GM21528 (cell line): ENCODE measurements at regions not wholly inside any gene's neighbourhood (a gene's known extent, or its start where the extent isn't known, plus 50 kb on each side); places are given as distances from the start of the nearest gene placed in this dataset.

Source experiments
- ATAC-seq: cut with Tn5 transposase; IDR thresholded peaks from one replicate; pipeline ENCODE4 v1.9.1; 2021; ENCODE audit warnings: mild to moderate bottlenecking, moderate library complexity; ENCODE audit not compliant: unreplicated experiment, low FRiP score

DNA sequence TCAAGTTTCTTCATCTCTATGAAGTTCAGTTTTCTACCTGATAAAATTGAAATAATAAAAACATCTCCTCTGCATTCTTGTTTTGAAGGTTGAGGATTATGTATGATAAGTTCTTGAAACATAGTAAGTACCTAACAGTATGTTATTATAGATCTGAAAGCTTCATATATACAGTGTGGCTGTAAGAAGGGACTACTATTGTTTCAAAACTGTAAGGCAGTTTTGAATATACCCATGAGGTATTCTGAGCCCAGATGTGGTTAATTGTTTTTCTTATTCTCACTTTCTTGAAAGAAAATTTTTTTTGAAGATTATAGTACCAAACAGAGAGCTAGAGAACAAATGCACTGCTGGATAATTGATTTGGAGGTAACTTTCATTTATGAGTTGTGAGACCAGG, 383.2 kb downstream of the CHSY3 start:
- ATAC-seq, result no peak

DNA sequence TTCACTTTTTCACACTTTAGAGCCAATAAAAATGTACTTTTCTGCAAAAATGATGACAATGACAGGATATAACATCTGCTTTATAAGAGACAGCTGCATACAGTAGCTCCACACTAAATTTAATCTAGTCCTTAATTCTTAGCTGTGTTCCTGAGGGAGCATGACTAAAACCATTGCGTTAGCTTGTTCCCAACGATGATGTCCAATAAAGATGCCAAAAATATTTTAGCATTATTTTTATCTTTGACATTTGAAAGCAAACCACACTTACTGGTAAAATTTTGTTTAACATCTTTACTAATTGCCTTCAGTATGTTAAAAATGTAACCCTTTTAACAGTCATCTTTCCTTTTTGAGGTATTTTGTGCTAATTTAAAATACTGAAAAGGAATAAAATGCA, 382.7 kb downstream of the CHSY3 start:
- no peak for ATAC-seq

DNA sequence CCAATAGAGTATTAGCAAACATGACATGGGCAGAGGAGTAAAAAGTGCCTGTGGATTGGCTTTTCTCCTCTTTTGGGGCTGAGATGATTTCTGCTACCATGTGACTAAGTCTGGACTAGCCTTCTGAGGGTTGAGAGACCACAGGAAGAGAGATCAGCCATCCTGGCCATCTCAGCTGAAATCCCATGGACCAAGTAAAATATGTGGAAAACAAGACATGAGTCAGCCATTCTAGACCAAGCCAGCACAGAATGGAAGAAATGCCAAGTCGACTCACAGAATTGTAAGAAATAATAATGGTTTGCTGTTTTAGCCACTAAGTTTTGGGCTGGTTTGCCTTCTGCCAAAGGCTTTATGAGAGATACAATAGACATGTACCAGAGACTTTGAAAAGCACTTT, 377.8 kb downstream of the CHSY3 start:
- ATAC-seq, result no peak

DNA sequence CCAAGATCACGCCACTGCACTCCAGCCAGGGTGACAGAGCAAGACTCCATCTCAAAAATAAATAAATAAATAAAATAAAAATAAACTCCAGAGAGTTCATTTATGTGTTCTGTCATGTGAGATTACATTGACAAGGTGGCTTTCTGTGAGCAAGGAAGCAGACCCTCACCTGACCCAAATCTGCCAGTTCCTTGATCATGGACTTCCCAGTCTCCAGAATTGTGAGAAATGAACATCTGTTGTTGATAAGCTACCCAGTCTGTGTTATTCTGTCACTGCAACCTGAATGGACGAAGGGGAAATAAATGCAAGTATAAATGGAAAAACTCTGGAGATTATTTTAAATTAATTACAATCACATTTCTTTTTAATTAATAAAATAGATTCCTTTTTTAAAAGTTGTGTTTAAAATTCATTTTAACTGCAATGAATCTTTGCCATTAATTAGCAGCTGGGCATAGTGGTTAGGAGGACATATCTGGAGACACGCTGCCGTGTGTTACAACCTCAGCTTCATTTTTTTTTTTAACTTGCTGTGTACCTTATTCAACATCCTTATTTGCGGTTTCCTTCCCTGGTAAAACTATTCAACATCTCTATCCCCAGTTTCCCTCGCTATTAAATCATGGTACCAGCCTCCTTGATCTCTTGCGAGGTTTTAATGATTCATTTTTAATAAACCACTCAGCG, 376.4 kb downstream of the CHSY3 start:
- no peak for ATAC-seq

GRCh38 chr5:130279386-130279785, 375.1 kb downstream of the CHSY3 start:
- no peak for ATAC-seq

GRCh38 chr5:130278136-130278535, 373.9 kb downstream of the CHSY3 start:
- ATAC-seq, result no peak

DNA sequence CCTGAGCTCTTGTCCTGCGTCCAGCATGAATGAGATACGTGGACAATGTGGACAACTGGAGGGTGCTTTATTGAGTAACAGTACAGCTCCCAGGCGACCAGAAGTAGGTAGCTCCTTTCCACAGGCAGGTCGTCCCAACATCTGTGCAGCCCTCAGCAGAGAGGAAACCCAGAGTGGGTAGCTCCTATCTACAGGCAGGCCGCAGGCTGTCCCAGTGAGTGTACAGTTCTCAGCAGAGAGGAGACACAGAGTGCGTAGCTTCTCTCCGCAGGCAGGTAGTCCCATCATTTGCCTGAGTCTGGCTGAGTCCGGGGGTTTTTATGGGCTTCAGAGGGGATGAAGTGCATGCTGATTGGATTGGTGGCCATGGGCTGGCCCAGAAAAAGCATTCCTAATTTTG, 373.3 kb downstream of the CHSY3 start:
- no peak for ATAC-seq

DNA sequence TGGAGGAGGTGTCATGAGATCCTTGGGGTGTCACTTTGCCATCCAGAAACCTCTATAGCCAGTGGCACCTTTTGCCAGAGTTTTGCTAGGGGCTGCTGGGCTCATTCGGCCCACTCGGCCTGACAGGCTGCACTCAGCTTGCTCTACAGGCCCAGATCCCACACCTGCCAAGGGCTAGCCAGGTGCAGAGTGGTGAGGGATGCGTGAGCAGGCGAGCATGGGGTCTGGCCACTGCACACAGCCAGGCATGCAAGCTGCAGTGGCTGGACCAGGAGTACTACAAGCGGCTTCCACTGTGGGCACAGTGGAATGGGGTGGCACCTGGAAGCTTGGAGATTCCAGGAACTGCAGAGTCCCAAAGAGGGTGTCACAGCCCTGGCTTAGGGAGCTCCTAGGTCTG, 372.7 kb downstream of the CHSY3 start:
- no peak for ATAC-seq

GRCh38 chr5:130272837-130273236, 368.6 kb downstream of the CHSY3 start:
- ATAC-seq, result no peak

DNA sequence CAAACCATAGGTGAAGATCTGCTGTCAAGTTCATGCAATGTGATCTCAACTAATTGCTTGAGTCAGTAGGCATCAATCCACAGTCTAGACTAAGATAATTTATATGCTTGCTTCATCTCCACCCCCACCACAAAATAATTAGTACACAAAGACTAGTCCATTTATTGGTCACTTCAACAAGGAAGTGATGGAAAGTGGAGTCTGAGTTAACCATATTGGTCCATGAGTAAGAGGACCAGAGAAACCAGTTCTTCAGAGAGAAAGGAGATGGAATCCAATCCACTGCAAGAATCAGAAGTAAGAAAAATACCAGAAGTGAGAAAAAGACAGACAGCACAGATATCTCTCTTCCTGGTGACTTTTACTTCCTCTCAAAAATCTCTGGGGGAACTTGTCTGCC, 366.5 kb downstream of the CHSY3 start:
- no peak for ATAC-seq

DNA sequence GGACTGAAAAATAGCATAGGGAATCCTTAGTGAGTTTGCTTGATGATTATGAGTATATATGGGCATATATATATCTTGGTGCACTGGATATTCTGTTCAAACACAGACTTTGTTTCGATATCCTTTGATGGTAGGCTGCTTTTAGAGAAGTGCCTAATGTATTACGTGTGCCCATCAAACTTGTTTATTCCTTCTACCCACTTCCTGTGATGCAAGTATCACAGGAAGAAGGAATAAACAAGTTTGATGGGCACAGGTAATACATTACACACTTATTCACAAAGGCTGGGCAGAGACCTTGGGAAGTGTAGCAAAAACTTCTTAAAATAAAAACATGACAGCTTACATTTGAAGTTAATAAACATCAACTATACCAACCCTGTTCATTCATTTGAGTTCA, 364.2 kb downstream of the CHSY3 start:
- ATAC-seq, result no peak

DNA sequence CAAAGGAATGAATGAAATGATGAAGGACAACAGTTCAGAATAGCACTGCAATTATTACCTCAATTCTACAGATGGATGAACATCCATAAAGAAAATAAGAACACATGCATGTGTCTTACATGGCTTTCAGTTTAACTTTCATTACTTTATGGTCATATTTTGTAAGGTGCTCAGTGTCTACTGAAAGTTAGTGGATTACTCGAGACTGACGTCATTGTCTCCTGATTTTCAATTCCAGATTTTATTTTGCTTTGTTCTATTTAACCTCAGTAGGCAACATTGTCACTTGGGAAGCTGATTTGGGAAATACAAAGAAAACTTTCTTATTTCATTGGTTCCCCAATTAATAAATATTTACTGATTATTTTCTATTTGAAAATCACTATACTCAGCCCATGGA, 363.7 kb downstream of the CHSY3 start:
- ATAC-seq, result no peak

GRCh38 chr5:130260481-130260880, 356.2 kb downstream of the CHSY3 start:
- no peak for ATAC-seq

GRCh38 chr5:130251931-130252330, 347.7 kb downstream of the CHSY3 start:
- no peak for ATAC-seq

GRCh38 chr5:130243641-130244040, 339.4 kb downstream of the CHSY3 start:
- no peak for ATAC-seq

DNA sequence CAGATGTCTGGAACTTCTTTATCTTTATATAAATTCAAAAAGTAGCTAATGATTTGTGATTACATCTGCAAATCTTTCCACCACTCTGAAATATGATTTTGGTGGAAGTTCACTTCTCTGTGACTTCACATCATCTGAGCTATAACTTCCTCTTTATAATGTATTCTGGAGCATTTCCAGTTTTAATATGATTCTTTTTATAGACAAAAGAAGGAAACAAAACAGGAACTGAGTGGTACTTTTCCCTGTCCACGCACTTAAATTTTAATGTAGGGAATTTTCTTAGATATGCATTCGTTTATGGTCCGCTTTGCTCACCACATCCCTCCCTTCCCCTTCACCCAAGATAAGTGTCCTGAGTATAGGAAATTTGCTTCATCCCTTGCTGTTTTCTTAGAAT, 333.5 kb downstream of the CHSY3 start:
- no peak for ATAC-seq
